Sciatic nerve (tissue), 2 donors: ENCODE measurements at regions not wholly inside any gene's neighbourhood (a gene's known extent, or its start where the extent isn't known, plus 50 kb on each side); places are given as distances from the start of the nearest gene placed in this dataset.

Source experiments
- ATAC-seq: fragments of 200-7000 bp; cut with Tn5 transposase; one replicate; pipeline ENCODE4 v1.9.1; 2020; ENCODE audit warnings: mild to moderate bottlenecking, moderate library complexity
- DNase-seq: peaks from one replicate; pipeline ENCODE4 v3.0.0-alpha.2; 2020; ENCODE audit warnings: low spot score
- intact Hi-C: fragments of 100-400 bp; cut with DNase I; formaldehyde crosslinking; loops from one replicate; pipeline ENCODE4 v1.14.2; 2022
- donor health status: DM: no; HTN: no; CAD: no.
- donor health status: DM: no; HTN: no; CAD: no.

DNA sequence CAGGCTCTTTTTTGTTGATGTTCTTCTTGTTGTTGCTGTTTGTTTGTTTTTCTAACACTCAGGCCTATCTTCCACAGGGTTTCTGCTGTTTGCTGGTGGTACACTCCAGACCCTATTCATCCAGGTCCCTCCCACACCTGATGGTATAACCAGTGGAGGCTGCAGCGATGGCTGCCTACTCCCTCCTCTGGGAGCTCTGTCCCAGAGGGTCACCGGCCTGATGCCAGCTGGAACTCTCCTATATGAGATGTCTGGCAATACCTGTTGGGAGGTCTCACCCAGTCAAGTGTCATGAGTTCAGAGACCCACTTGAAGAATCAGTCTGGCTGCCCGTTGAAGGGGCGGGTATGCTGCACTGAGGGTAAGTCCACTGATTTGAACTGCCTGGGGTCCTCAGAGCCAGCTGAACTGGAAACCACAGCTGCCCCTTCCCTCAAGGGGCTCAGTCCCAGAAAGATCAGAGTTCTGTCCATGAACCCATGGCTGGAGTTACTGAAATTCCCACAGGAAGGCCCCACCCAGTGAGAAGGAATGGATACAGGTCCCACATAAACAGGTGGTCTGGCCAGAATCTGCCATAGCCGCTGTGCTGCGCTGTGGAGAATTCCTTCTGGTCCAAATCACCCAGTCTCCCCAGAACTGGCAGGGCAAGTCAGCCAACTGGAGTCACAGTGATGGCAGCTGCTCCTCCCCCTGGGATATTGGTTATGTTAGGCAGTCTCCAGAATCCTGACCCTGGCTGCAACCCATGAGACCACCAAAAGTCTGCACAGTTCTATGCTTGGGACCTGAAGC lies 664.4 kb downstream of the FRK start:
- DNase-seq (no peak), ATAC-seq (peak; percentile 32)
- intact Hi-C loops, result no loop called here

DNA sequence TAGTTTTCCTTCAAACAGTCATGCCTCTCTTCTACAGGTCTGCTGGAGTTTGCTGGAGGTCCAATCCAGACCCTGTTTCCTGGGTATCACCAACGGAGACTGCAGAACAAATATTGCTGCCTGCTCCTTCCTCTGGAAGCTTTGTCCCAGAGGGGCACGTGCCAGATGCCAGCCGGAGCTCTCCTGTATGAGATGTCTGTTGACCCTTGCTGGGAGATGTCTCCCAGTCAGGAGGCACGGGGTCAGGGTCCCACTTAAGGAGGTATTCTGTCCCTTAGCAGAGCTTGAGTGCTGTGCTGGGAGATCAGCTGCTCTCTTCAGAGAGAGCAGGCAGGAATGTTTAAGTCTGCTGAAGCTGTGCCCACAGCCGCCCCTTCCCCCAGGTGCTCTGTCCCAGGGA lies 666.9 kb downstream of the FRK start:
- intact Hi-C loops, result no loop called here

DNA sequence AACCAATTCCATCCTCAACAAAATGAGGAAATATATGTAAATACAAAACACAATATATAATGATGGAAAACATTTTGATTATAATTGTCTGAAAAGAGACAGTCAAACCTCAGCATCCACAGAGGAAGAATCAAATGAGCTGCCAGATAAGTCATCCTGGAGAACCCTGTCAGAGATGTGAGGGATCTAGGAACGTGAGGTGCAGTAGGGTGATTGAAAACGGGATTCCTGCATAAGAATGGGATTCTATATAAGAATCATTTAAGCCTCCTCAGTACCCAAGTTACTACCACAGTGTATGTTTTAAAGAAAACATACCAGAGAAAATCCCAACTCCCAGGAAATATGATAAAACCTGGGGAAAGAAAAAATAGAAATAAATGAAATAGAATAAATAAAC lies 690.5 kb downstream of the FRK start:
- intact Hi-C loops, result no loop called here
- ATAC-seq (no peak), DNase-seq (no peak)

More for the DNA sequence above, 666.9 kb downstream of the FRK start:
- ATAC-seq, result no peak
- no peak for DNase-seq

DNA sequence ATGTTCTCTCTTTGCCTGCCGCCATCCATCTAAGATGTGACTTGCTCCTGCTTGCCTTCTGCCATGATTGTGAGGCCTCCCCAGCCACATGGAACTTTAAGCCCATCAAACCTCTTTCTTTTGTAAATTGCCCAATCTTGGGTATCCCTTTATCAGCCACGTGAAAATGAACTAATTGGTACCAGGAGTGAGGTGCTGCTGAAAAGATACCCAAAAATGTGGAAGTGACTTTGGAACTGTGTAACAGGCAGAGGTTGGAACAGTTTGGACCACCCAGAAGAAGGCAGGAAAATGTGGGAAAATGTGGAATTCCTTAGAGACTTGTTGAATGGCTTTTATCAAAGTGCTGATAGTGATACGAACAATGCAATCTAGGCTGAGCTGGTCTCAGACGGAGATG lies 694.9 kb downstream of the FRK start:
- ATAC-seq (no peak), DNase-seq (no peak)
- intact Hi-C loops, result no loop called here

DNA sequence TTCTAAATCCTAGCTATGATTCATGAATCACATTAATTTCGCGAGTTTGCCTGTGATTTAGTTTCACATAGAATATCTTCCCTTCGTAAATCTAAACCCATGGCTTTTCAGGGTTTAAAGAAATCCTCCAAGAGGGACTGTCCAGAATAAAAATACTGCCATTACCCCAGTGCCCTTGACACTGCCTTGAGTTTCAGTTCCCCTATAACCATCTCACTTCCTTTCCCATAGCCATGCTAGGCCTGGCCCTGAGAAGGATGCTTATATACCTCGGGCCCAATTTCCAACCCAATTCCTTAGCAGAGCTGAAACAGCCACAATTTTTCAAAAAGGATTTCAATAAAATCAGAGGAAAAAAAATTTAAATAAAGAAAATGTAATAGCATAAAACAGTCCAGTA lies 697.3 kb downstream of the FRK start:
- DNase-seq, result no peak
- ATAC-seq, result no peak
- intact Hi-C loops, result no loop called here

DNA sequence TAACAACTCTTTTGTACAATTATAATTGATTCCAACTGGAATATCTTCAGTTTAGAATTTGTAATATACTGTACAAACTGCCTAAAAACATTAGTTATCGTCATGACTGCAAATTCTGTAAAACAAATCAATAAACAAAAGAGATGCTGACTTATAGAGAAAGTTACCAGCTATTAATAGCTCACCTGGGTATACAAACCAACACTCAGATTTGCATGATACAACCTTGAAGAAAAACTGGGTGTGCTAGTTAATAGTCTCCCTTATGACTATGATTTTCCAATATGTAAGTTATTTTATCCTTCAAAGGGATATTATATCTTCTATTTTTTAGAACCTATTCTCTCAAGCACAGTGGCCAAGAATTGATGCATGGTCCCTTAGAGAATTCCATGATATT lies 698.5 kb downstream of the FRK start:
- no peak for ATAC-seq
- intact Hi-C loops, result no loop called here

DNA sequence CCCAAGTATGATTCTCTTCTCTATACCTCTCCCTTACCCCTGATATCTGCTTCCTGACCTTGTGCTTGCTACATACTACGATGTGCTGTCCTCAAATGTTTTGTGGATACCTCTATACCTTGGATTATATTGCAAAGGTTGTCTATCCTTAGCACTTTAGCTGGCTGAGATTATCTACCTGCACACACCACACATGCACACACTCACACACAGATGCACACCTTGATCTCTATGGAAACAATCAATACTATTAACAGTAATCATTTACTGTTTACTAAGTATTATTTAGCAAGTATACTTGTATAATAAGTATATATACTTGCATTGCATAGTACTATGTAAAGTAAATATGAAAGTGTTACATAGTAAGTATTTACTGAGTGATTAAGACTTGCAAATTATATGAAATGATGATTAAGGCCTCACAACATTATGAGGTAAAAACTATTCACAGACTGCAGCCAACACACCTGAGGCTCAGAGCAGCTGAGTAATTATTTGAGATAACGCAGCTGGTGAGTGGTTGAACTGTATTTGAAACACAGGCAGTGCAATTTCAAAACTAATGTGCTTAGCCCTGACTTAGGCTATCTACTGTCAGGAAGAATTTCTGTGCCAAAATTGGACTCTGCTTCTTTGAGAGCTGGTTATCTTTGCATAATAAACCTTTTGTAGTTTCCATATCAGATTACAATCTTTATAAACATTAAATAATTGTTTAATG lies 699.9 kb downstream of the FRK start:
- intact Hi-C loops, result no loop called here
- DNase-seq, result no peak
- no peak for ATAC-seq

More for the DNA sequence above, 698.5 kb downstream of the FRK start:
- no peak for DNase-seq

DNA sequence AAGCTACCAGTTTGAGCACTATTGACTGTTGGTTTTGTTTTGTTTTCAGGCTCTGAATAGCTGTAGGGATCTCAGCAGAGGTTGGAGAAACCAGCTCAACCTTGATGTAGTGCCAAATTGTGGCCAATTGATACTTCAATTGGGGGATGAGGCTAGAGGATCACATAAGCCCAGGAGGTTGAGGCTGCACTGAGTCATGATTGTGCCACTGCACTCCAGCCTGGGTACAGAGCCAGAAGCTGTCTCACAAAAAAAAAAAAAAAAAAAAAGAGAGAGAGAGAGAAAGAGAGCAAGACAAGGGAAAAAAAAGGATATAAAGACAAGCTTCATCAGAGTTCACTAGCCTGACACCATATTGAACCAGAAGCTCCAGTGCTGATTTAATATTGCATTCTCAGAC lies 702.1 kb downstream of the FRK start:
- intact Hi-C loops, result loop anchor here (10.0 kb wide), 1 partner anchor 1866 kb away; no protein-coding TSS in a partner anchor
- DNase-seq (no peak), ATAC-seq (no peak)

DNA sequence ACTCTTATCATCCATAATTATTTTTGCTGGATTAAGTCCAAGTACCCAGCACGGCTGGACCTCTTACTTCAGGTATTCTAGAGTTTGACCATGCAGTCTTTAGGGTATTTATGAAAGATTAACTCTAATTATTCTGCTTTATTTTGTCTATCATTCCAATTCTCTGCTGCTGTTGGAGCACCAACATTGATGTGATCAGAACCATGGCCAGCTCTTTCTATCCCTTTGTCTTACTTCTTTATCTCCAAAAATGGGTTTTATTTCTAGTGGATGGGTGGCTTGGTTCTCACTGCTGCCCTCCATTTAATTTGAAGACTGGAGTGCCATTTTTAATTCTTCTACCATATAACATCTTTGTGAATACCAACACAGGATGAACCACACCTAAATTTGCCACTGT lies 704.3 kb downstream of the FRK start:
- ATAC-seq, result no peak
- no peak for DNase-seq
- intact Hi-C loops, result loop anchor here (10.0 kb wide), 1 partner anchor 1868 kb away; no protein-coding TSS in a partner anchor

DNA sequence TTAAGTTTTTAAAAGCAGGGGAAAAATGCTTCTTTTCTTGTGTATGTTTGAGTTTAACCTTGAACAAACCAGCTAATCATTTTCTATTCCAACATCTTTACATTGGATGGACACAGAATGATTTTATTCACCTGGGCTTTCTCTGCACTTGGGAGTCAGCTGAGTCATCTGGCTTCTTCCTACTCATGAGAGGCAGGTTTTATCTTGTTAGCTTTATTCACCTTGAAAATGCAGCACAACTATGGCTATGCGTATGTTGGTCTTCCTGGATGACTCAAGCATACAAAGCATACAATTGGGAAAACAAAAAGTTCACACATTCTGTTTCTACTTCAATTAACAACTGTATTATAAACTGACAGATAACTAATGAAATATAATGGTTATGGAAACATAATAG lies 737.7 kb downstream of the FRK start:
- intact Hi-C loops, result no loop called here
- no peak for ATAC-seq
- DNase-seq, result no peak

DNA sequence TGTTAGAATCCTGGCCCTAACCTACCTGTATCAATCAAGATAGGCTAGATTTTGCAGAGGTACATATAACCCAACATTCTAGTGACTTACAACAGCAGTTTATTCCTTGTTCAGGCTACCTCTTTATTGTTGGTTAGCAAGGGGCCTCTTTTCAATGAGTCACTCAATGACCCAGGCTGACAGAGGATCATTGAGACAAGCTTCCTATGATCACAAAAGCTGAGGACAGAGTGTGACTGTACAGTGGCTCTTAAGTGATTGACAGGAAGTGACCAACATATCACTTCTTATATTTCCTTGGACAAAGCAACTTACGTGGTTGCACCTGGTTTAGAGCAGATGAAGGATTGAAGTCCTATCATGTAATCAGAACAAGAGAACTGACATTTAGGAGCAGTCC lies 740.9 kb downstream of the FRK start:
- DNase-seq, result no peak
- intact Hi-C loops, result no loop called here
- ATAC-seq, result no peak

DNA sequence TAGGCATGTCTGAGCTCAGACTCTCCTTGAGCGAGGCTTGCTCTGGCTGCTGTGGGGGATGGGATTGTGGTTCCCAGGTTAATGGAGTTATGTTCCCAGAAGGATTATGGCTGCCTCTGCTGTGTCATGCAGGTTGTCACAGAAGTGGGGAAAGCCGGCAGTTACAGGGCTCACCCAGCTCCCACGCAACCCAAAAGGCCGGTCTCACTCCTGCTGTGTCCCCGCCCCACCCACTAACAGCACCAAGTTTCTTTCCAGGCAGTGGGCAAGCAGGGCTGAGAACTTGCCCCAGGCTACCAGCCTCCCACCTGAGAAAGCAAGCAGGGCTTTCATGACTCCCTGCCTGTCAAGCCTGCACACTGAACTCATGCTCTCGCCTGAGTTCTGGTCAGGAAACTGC lies 750.5 kb downstream of the FRK start:
- DNase-seq (no peak), ATAC-seq (no peak)
- intact Hi-C loops, result no loop called here

DNA sequence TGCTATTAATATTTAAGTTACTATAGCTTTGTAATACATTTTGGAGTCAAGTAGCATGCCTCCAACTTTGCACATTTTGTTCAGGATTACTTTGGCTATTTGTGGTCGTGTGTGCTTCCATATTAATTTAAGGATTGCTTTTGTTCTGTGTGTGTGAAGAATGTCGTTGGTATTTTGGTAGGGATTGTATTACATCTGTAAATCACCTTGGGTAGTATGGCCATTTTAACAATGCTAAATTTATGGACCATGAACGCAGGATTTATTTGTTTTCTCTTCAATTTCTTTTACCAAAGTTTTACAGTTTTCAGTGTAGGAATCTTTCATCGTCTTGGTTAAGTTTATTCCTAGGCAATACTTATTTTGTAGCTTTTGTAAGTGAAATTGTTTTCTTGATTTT lies 758.0 kb downstream of the FRK start:
- ATAC-seq (no peak), DNase-seq (no peak)
- intact Hi-C loops, result no loop called here

DNA sequence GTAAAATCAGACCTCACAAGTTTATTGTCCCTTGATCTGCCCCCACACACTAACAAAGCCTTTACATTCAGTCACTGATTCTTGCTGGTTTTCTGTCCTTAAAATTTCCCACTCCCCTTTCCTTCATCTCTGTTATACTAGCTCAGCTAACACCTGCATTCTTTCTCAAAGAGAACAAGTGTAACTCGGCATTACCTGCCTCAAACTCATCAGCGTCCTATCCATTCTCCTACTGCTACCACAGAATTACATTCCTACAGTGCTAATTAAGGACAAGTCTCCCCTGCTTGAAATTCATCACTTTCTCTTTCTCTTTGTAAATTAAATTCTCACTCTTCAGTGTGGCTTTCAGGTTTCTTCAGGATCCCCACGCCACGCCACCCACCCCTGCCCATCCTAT lies 773.2 kb downstream of the FRK start:
- intact Hi-C loops, result no loop called here
- ATAC-seq (no peak), DNase-seq (no peak)

DNA sequence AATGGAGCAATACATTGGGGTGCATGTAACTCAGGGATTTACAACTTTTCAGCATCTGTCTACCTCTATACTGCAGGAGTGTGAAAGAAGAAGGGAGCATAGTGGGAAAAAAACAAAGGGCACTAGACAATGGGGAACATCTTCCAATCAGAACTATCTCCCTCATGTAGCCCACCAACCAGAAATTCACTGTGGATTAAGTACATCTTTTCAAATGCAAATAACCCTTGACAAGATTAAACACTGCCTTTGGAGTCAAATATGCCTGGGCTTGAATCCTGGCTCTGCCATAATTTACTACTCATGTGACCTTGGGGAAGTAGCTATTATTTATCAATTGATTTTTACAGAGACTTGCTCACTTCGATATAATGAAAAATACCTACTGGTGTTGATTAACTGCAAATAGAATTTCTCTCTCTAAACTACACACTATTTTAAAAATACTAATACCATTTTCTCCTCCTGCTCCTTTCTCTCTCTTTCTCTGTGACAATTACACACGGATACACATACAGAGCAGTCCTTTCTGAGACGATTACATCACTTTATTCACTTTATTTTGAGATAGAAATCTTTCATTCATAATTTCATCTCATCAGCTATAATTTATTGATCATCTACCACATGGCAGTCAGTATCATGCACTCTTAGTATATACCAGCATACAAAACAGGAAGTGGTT lies 783.7 kb downstream of the FRK start:
- DNase-seq, result no peak
- ATAC-seq, result no peak
- intact Hi-C loops, result no loop called here

DNA sequence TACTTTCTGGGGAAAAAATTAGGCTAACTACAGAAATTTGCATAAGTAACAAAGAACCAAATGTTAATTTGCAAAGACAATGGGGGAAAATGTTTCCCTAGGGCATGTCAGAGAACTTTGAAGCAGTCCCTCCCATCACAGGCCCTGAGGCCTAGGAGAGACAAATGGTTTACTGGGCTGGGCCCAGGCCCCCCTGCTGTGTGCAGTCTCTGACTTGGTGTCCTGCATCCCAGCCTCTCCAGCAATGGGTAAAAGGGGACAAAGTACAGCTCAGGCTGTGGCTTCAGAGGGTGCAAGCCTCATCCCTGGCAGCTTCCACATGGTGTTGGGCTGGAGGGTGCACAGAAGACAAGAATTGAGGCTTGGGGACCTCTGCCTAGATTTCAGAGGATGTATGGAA lies 788.4 kb downstream of the FRK start:
- DNase-seq (no peak), ATAC-seq (no peak)
- intact Hi-C loops, result no loop called here

DNA sequence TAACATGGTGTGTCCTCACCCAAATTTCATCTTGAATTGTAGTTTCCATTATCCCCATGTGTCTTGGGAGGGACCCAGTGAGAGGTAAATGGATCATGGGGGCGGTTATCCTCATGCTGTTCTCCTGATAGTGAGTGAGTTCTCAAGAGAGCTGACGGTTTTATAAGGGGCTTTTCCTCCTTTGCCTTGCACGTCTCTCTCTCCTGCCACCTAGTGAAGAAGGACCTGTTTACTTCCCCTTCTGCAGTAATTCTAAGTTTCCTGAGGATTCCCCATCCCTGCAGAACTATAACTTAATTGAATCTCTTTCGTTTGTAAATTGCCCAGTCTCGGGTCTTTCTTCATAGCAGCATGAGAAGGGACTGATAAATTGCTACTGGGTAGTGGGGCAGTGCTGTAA lies 789.3 kb downstream of the FRK start:
- ATAC-seq, result no peak
- no peak for DNase-seq
- intact Hi-C loops, result no loop called here

DNA sequence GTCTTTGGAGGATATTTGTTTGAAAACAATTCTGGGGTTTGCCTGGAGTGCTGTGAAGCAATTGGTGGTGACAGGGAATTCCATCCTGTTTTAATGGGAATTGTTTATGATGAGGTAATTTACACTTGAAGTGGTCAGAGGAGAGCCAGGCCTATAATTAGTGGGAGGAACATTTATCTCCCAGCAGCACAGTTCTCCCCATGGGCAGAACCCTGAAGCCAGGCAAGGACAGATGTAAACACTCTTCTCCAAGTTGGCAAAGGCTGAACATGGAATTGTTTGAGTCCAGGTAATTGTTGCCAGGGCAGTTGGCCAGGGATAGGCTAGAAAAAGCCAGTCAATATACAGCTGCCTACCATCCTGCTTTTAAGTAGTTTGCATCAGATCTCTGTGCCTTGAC lies 789.7 kb downstream of the FRK start:
- intact Hi-C loops, result no loop called here
- no peak for ATAC-seq

DNA sequence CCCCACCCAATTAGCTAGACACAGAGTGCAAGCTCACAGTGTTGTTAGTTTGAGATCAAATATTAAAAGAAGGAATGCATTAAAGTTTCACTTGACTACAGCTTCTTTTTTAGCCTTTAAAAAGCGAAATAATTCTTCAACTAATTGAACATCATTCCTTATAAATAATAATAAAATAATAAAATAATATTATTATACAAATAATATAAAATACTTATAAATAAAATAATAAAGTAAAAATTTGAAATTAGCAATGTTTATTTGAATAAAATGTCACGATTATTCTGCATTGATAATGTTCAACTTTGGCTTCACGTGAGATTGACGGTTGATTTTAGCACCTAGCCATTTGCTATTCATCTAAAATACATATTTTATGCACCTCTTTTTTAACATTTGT lies 819.3 kb downstream of the FRK start:
- DNase-seq (no peak), ATAC-seq (no peak)
- intact Hi-C loops, result no loop called here

More for the DNA sequence above, 789.7 kb downstream of the FRK start:
- DNase-seq, result no peak

DNA sequence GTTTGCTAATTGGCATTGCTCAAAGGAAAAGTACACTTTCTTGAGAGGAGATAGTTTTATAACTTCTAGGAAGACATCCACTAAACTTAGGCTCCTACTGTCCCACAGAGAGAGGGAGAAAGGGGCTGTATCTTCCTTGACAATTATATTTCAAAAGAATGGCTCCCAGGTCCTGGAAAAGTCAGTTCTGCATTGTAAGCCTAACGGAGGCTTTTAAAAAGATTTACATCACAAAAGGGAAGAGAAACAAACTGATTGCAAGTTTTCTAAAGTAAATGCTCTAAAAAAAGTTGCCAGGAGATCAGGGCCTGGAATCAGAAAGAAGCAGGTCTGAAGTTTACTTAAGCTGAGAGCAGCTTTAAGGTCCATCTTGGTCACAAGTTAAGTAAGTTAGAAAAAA lies 839.5 kb downstream of the FRK start:
- ATAC-seq, result no peak
- intact Hi-C loops, result no loop called here
- DNase-seq, result no peak
